GM19463 (cell line): ENCODE measurements at regions not wholly inside any gene's neighbourhood (a gene's known extent, or its start where the extent isn't known, plus 50 kb on each side); places are given as distances from the start of the nearest gene placed in this dataset.

Experiments
- ATAC-seq: cut with Tn5 transposase; IDR thresholded peaks from one replicate; pipeline ENCODE4 v1.9.1; 2021; ENCODE audit warnings: mild to moderate bottlenecking, moderate library complexity; ENCODE audit not compliant: unreplicated experiment

- no peak for ATAC-seq
Measured at GRCh38 chr18:26618135-26618534, 69.8 kb upstream of the KCTD1 start.

GRCh38 chr18:26617151-26617554 lies 68.8 kb upstream of the KCTD1 start:
- ATAC-seq = no peak

GRCh38 chr18:26614374-26614773 lies 66.0 kb upstream of the KCTD1 start:
- no peak for ATAC-seq
